Fibroblast of lung (primary cell): ENCODE measurements at regions not wholly inside any gene's neighbourhood (a gene's known extent, or its start where the extent isn't known, plus 50 kb on each side); places are given as distances from the start of the nearest gene placed in this dataset.

Experiments used
- EZH2 ChIP-seq: IDR thresholded peaks from 2 replicates; pipeline ENCODE4 v1.5.1; 2012; ENCODE audit warnings: low read length, control low read depth, mild to moderate bottlenecking; ENCODE audit errors: missing control alignments
- TF ChIP-seq, protein P1 (sequence below), 2 donors: IDR thresholded peaks in 1 of 2; conservative IDR thresholded peaks in 1 of 2; 1 replicate in 1 of 2; 2 replicates in 1 of 2; pipeline ENCODE4 v1.5.1; 2011 to 2012; ENCODE audit warnings: low read length in 2 of 2, control low read depth in 1 of 2, inconsistent platforms in 1 of 2, low read depth in 1 of 2, mild to moderate bottlenecking in 1 of 2

DNA sequence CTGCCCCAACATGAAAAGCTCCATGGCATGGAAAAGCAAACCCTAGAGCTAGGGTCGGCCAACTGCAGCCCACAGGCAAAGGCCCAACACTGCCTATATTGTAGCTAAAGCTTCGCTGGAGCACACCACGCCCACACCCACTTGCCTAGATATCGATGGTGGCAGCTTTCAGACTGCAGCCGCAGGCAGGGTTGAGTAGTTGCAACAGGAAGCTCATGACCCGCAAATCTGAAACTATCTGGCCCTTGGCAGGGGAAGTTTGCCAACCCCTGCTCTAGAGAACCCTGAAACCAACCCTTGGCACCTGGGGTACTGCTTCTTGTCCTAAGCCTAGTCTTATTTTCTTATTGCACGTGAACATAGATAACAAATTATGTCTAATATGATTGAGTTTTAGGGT lies 250.0 kb downstream of the SOX11 start:
- TF ChIP-seq, protein P1, sequence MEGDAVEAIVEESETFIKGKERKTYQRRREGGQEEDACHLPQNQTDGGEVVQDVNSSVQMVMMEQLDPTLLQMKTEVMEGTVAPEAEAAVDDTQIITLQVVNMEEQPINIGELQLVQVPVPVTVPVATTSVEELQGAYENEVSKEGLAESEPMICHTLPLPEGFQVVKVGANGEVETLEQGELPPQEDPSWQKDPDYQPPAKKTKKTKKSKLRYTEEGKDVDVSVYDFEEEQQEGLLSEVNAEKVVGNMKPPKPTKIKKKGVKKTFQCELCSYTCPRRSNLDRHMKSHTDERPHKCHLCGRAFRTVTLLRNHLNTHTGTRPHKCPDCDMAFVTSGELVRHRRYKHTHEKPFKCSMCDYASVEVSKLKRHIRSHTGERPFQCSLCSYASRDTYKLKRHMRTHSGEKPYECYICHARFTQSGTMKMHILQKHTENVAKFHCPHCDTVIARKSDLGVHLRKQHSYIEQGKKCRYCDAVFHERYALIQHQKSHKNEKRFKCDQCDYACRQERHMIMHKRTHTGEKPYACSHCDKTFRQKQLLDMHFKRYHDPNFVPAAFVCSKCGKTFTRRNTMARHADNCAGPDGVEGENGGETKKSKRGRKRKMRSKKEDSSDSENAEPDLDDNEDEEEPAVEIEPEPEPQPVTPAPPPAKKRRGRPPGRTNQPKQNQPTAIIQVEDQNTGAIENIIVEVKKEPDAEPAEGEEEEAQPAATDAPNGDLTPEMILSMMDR (conservative IDR thresholded peaks at IDR 0.05 in 1 of 2, IDR thresholded peaks at IDR 0.05 in 1 of 2; ENCODE audit: low read depth in 1 of 2, low read length in 2 of 2) = no peak
- TF ChIP-seq EZH2 = no peak
